Stimulated activated CD4-positive, alpha-beta T cell treated with anti-CD3 and anti-CD28 coated beads, Interleukin-1b, Interleukin-23, amount 100 ng/mL, for 24 hours (primary cell): ENCODE measurements at regions not wholly inside any gene's neighbourhood (a gene's known extent, or its start where the extent isn't known, plus 50 kb on each side); places are given as distances from the start of the nearest gene placed in this dataset.

Experiments
- DNase-seq, 4 experiments: peaks; one replicate each; pipeline ENCODE4 v3.0.0-alpha.2; 2020; ENCODE audit warnings: low read depth in 4 of 4, low spot score in 1 of 4

- no peak for DNase-seq
Measured at GRCh38 chr2:217325816-217326215, 466.0 kb upstream of the TNP1 start.

- no peak for DNase-seq
Measured at GRCh38 chr2:217325251-217325650, 465.4 kb upstream of the TNP1 start.

- DNase-seq, result no peak
Measured at GRCh38 chr2:217316743-217317142, 456.9 kb upstream of the TNP1 start.

- DNase-seq, result no peak
Measured at GRCh38 chr2:217314021-217314460, 454.2 kb upstream of the TNP1 start.

GRCh38 chr2:217313386-217313785, 453.5 kb upstream of the TNP1 start:
- no peak for DNase-seq

GRCh38 chr2:217309056-217309455, 449.2 kb upstream of the TNP1 start:
- no peak for DNase-seq

- no peak for DNase-seq
Measured at GRCh38 chr2:217307023-217307422, 447.2 kb upstream of the TNP1 start.

GRCh38 chr2:217305882-217306281, 446.0 kb upstream of the TNP1 start:
- DNase-seq, result no peak

- no peak for DNase-seq
Measured at GRCh38 chr2:217304582-217304981, 444.7 kb upstream of the TNP1 start.

GRCh38 chr2:217302856-217303255, 443.0 kb upstream of the TNP1 start:
- DNase-seq, result no peak

- no peak for DNase-seq
Measured at GRCh38 chr2:217301142-217301925, 441.5 kb upstream of the TNP1 start.

- DNase-seq, result no peak
Measured at GRCh38 chr2:217299590-217299989, 439.7 kb upstream of the TNP1 start.

GRCh38 chr2:217297096-217297495, 437.2 kb upstream of the TNP1 start:
- DNase-seq, result no peak

- DNase-seq, result no peak
Measured at GRCh38 chr2:217294818-217295217, 435.0 kb upstream of the TNP1 start.

GRCh38 chr2:217294211-217294610, 434.3 kb upstream of the TNP1 start:
- DNase-seq, result no peak

- DNase-seq, result no peak
Measured at GRCh38 chr2:217293607-217294006, 433.7 kb upstream of the TNP1 start.

- DNase-seq, result no peak
Measured at GRCh38 chr2:217293046-217293445, 433.2 kb upstream of the TNP1 start.

GRCh38 chr2:217291259-217291658, 431.4 kb upstream of the TNP1 start:
- DNase-seq, result no peak

- no peak for DNase-seq
Measured at GRCh38 chr2:217290467-217290866, 430.6 kb upstream of the TNP1 start.

- DNase-seq, result no peak
Measured at GRCh38 chr2:217289907-217290280, 430.0 kb upstream of the TNP1 start.

GRCh38 chr2:217289177-217289906, 429.5 kb upstream of the TNP1 start:
- DNase-seq, result no peak

- DNase-seq, result no peak
Measured at GRCh38 chr2:217288472-217289063, 428.7 kb upstream of the TNP1 start.
